ENCODE measurements at regions not wholly inside any gene's neighbourhood (a gene's known extent, or its start where the extent isn't known, plus 50 kb on each side); places are given as distances from the start of the nearest gene placed in this dataset.

DNA sequence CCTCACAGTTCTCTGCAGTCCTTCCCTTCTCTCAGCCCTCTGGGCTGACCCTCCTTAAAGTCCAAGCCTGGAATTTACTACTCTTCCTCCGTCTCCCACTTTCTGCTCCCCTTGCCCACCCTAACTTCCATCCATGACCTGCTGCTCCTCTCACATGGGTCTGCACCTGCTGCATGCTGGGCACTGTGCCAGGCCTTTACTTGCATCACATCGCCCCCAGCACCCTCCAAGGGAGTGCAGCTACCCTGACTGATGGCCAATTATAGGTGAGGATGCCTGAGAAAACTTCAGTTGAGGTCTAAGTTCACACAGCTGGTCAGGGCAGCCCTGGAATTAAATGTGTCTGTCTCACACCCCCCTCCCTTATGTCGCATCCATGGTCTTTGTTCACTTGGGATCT, 53.6 kb upstream of the ZPBP start (continued):
- TF ChIP-seq, protein P1, sequence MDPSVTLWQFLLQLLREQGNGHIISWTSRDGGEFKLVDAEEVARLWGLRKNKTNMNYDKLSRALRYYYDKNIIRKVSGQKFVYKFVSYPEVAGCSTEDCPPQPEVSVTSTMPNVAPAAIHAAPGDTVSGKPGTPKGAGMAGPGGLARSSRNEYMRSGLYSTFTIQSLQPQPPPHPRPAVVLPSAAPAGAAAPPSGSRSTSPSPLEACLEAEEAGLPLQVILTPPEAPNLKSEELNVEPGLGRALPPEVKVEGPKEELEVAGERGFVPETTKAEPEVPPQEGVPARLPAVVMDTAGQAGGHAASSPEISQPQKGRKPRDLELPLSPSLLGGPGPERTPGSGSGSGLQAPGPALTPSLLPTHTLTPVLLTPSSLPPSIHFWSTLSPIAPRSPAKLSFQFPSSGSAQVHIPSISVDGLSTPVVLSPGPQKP (IDR thresholded peaks at IDR 0.05; ENCODE audit: borderline replicate concordance, low read depth, low read length), result no peak
- TF ChIP-seq MXI1 (IDR thresholded peaks at IDR 0.05; ENCODE audit: borderline replicate concordance, low read depth, low read length) (no peak), CHD1 (IDR thresholded peaks at IDR 0.05; ENCODE audit: low read depth, low read length) (no peak)

DNA sequence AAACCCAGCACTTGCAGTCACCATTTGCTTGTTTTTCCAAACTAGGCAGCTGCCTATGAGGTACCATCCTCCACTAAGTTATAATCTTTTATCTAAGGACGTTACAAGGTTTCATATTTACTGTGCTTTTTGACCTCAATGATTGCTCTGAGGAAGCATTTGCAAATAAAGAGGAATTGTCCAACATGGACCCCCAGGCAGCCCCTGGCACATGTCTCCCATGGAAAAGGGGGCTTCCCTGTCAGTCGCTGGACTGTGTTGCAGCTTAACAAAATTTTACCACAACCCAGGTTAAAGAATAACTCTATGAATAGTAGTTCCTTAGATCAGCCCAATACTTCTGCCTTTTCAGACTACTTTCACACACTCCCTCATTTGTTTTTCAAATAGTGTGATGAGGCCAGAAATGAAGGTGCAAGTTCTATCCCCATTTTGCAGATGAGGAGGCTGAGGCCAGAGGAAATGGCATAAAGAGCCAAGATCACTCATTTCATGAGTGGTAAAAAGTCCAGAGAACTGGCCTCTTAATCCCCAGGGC, 52.8 kb upstream of the ZPBP start:
- no CpG with 5 or more reads among the region's 2 CpGs for WGBS, 2 experiments (ENCODE audit: extremely low coverage in 2 of 2, insufficient read length in 1 of 2)
- CTCF ChIA-PET, result interaction anchor here (1.2 kb wide), 1 partner anchor 1015 kb away, joined by 6 read pairs; no protein-coding TSS in a partner anchor
- intact Hi-C loops (cut with micrococcal nuclease), result no loop called here
- TF ChIP-seq RFX5 (IDR thresholded peaks at IDR 0.05; ENCODE audit: low read depth, low read length) (no peak), POLR2A (IDR thresholded peaks at IDR 0.05; ENCODE audit: low read depth, low read length) (no peak), CEBPB (IDR thresholded peaks at IDR 0.05; ENCODE audit: low read depth, low read length) (no peak), MXI1 (IDR thresholded peaks at IDR 0.05; ENCODE audit: borderline replicate concordance, low read depth, low read length) (no peak), RAD21 (IDR thresholded peaks at IDR 0.05; ENCODE audit: low read length) (no peak), CHD1 (IDR thresholded peaks at IDR 0.05; ENCODE audit: low read depth, low read length) (no peak), NFE2L2 (IDR thresholded peaks at IDR 0.05; ENCODE audit: low read depth, low read length) (no peak), SMC3 (IDR thresholded peaks at IDR 0.05; ENCODE audit: low read depth, low read length) (no peak), BHLHE40 (IDR thresholded peaks at IDR 0.05; ENCODE audit: low read depth, low read length) (no peak)
- TF ChIP-seq, protein P2, sequence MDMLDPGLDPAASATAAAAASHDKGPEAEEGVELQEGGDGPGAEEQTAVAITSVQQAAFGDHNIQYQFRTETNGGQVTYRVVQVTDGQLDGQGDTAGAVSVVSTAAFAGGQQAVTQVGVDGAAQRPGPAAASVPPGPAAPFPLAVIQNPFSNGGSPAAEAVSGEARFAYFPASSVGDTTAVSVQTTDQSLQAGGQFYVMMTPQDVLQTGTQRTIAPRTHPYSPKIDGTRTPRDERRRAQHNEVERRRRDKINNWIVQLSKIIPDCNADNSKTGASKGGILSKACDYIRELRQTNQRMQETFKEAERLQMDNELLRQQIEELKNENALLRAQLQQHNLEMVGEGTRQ (IDR thresholded peaks at IDR 0.05; ENCODE audit: low read depth, low read length), result no peak
- TF ChIP-seq, protein P1 (IDR thresholded peaks at IDR 0.05; ENCODE audit: borderline replicate concordance, low read depth, low read length), result no peak
- TF ChIP-seq, protein P3, sequence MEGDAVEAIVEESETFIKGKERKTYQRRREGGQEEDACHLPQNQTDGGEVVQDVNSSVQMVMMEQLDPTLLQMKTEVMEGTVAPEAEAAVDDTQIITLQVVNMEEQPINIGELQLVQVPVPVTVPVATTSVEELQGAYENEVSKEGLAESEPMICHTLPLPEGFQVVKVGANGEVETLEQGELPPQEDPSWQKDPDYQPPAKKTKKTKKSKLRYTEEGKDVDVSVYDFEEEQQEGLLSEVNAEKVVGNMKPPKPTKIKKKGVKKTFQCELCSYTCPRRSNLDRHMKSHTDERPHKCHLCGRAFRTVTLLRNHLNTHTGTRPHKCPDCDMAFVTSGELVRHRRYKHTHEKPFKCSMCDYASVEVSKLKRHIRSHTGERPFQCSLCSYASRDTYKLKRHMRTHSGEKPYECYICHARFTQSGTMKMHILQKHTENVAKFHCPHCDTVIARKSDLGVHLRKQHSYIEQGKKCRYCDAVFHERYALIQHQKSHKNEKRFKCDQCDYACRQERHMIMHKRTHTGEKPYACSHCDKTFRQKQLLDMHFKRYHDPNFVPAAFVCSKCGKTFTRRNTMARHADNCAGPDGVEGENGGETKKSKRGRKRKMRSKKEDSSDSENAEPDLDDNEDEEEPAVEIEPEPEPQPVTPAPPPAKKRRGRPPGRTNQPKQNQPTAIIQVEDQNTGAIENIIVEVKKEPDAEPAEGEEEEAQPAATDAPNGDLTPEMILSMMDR (conservative IDR thresholded peaks at IDR 0.05; ENCODE audit: low read depth, low read length), result no peak

More for the DNA sequence above, 52.8 kb upstream of the ZPBP start:
- Histone ChIP-seq H3K23ac (ENCODE audit: low read depth, low read length) (no peak overlapping the region), H3K27me3 (ENCODE audit: control insufficient read depth, insufficient read depth, low read length) (no peaks in the 10 kb centered on the region), H3K9me1 (ENCODE audit: insufficient read depth, low read length) (no peaks in the 10 kb centered on the region), H4K8ac (ENCODE audit: low read depth in 2 of 2, low read length in 2 of 2) (no peak overlapping the region), H4K5ac (ENCODE audit: low read depth, low read length) (no peak overlapping the region), H2AK9ac (replicated peaks; ENCODE audit: low read depth, low read length, poor library complexity) (no peak overlapping the region), H3K14ac (replicated peaks; ENCODE audit: low read depth, low read length) (no peak overlapping the region), H3K9me3 (ENCODE audit: control insufficient read depth, insufficient read depth, low read length) (no peaks in the 10 kb centered on the region), H2BK120ac (ENCODE audit: low read depth, low read length) (no peak overlapping the region), H3K79me1 (ENCODE audit: low read depth in 1 of 2, low read length in 2 of 2) (no peaks in the 10 kb centered on the region), H3K4ac (ENCODE audit: low read depth, low read length) (no peak overlapping the region), H3K4me1 (ENCODE audit: control insufficient read depth, insufficient read depth, low read length) (no peaks in the 10 kb centered on the region), H2BK15ac (ENCODE audit: low read depth, low read length) (no peak overlapping the region), H4K91ac (ENCODE audit: insufficient read depth, low read depth, low read length) (no peak overlapping the region), H3K27ac (ENCODE audit: insufficient read depth, low read length) (no peak overlapping the region), H3K4me3 (ENCODE audit: insufficient read depth, low read depth, low read length) (no peak overlapping the region), H3K9ac (ENCODE audit: low read depth, low read length) (no peak overlapping the region), H2BK20ac (ENCODE audit: low read depth, low read length) (no peak overlapping the region), H3K18ac (ENCODE audit: low read depth, low read length) (no peak overlapping the region), H4K20me1 (ENCODE audit: insufficient read depth, low read length) (no peaks in the 10 kb centered on the region), H3K4me2 (ENCODE audit: low read depth, low read length) (no peak overlapping the region), H2BK5ac (ENCODE audit: low read depth, low read length, poor library complexity, severe bottlenecking) (no peak overlapping the region), H3K36me3 (ENCODE audit: control insufficient read depth, insufficient read depth, low read length) (no peaks in the 10 kb centered on the region), H2AK5ac (ENCODE audit: low read depth, low read length) (no peak overlapping the region), H3K56ac (ENCODE audit: extremely low read depth, insufficient read depth, low read length) (no peak overlapping the region), H2AFZ (replicated peaks; ENCODE audit: low read length, poor library complexity) (no peak overlapping the region)
- DNase-seq, result no peak
- no TSS peak for BruUV-seq (replicated peaks)
- in situ Hi-C loops (cut with MboI; ENCODE audit: low sequenced_read_pairs) (loop anchor here (25.0 kb wide), 1 partner anchor 1016 kb away; no protein-coding TSS in a partner anchor), dilution Hi-C loops (cut with HindIII; ENCODE audit: low sequenced_read_pairs, unreplicated experiment) (no loop called here)
- ATAC-seq (ENCODE audit: low read depth), result no peak
- POLR2A ChIA-PET (ENCODE audit: unreplicated experiment), result no interaction called here
